ENCODE measurements at regions not wholly inside any gene's neighbourhood (a gene's known extent, or its start where the extent isn't known, plus 50 kb on each side); places are given as distances from the start of the nearest gene placed in this dataset.

DNA sequence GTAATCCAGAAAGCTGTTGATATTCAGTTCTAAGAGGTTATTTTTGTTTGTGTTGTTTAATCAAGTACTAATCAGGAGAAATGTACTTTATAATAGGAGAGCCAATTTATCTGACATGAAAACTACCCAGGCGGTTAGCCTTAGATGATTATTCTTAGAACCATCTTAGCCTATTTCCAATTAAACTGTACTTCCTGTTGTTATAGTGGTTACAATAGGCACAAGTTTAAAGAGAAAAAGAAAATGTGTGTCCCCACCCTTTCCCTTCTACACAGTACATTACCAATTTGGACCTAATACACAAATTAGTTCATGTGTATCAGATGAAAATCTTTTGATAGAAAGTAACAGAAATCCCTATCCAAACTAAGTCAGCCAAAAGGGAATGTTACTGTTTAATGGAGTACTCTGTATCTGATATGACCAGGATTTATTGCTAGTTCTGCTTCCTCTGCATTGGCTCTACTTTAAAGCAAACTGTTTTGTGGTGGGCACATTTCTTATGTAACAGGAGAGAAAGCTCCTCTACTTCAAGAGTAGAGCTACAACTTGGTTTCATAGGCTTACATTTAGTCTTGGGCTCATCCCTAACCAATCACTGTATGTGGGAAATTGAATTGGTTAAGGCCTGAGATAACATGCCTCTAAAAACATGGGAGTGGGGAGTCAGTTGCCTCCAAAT lies 217.9 kb downstream of the UBE2E3 start:
- TF ChIP-seq POLR2A (IDR thresholded peaks at IDR 0.05; ENCODE audit: low read depth, low read length) (no peak), POLR2AphosphoS5 (IDR thresholded peaks at IDR 0.05; ENCODE audit: low read depth, low read length) (no peak), TAF1 (IDR thresholded peaks at IDR 0.05; ENCODE audit: borderline replicate concordance, low read depth, low read length) (no peak)

Measured in GM12892 (cell line).